Epithelial cell of proximal tubule (primary cell): ENCODE measurements at regions not wholly inside any gene's neighbourhood (a gene's known extent, or its start where the extent isn't known, plus 50 kb on each side); places are given as distances from the start of the nearest gene placed in this dataset.

Experiments used
- DNase-seq: peaks from one replicate; pipeline ENCODE4 v3.0.0-alpha.2; 2011; ENCODE audit warnings: low read depth
- H3K4me3 ChIP-seq: 2 replicates; pipeline ENCODE4 v1.5.1; 2011; ENCODE audit warnings: low read depth, mild to moderate bottlenecking, low read length
- CTCF ChIP-seq: conservative IDR thresholded peaks from 2 replicates; pipeline ENCODE4 v1.5.1; 2012; ENCODE audit warnings: low read depth, mild to moderate bottlenecking, low read length

- no peak for DNase-seq
- no peak overlapping the region for H3K4me3 ChIP-seq
- TF ChIP-seq CTCF, result no peak
These were observed 71.0 kb downstream of the MED10 start for GRCh38 chr5:6307304-6307703.

- no peak for DNase-seq
- TF ChIP-seq CTCF, result no peak
- H3K4me3 ChIP-seq, result no peak overlapping the region
These were observed 72.5 kb downstream of the MED10 start for GRCh38 chr5:6305853-6306252.

- no peak for TF ChIP-seq CTCF
- DNase-seq, result no peak
- no peak overlapping the region for H3K4me3 ChIP-seq
These were observed 75.7 kb downstream of the MED10 start for GRCh38 chr5:6302684-6303083.

GRCh38 chr5:6302075-6302474 is 76.3 kb downstream of the MED10 start:
- no peak for TF ChIP-seq CTCF

GRCh38 chr5:6296524-6296923 is 81.8 kb downstream of the MED10 start:
- TF ChIP-seq CTCF, result no peak
- DNase-seq, result no peak
- H3K4me3 ChIP-seq, result no peak overlapping the region

More at GRCh38 chr5:6302075-6302474, 76.3 kb downstream of the MED10 start:
- no peak for DNase-seq
- no peak overlapping the region for H3K4me3 ChIP-seq

- H3K4me3 ChIP-seq, result no peak overlapping the region
- TF ChIP-seq CTCF, result peak; percentile 38
- no peak for DNase-seq
These were observed 86.4 kb downstream of the MED10 start for GRCh38 chr5:6291961-6292360.

GRCh38 chr5:6289239-6289638 is 89.1 kb downstream of the MED10 start:
- TF ChIP-seq CTCF, result no peak
- DNase-seq, result no peak
- no peak overlapping the region for H3K4me3 ChIP-seq
